ENCODE measurements at regions not wholly inside any gene's neighbourhood (a gene's known extent, or its start where the extent isn't known, plus 50 kb on each side); places are given as distances from the start of the nearest gene placed in this dataset.

DNA sequence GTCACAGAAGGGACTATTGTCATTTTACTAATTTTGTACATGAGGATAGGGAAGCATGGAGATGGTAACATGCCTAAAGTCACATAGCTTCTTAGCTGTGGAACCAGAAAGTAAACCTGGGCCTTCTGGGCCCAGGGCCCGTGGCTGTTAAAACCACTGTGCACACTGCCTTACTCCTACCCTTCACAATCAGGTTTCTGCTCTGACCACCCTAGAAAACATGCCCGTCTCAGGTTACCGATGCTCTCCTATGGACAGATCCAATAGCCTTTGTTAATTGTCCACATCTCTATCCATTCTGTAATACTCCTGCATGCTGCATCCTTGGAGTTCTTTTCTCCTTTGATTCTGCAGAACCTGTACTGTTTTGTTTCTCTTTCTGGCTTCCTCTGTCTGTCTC is 79.0 kb upstream of the TACR1 start:
- DNase-seq (ENCODE audit: low spot score), result no peak

DNA sequence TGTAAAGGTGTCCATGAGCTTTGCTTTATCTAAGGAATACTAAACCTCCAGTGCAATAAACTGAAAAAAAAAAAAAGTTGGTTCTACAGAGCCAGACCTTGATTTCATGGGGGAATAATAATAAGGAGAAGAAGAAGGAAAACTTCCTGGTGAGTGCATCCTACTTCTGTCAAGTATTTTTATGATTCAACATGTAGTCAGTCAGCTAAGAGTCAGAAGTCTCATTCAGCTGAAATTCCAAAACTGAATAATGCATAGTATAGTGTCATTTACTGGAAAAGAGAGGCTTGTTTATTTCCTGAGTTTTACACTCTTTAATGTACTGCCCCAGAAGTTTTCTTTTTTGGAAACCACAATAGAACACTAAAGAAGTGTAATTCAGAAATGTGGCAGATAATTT is 77.8 kb upstream of the TACR1 start:
- DNase-seq (ENCODE audit: low spot score), result no peak

DNA sequence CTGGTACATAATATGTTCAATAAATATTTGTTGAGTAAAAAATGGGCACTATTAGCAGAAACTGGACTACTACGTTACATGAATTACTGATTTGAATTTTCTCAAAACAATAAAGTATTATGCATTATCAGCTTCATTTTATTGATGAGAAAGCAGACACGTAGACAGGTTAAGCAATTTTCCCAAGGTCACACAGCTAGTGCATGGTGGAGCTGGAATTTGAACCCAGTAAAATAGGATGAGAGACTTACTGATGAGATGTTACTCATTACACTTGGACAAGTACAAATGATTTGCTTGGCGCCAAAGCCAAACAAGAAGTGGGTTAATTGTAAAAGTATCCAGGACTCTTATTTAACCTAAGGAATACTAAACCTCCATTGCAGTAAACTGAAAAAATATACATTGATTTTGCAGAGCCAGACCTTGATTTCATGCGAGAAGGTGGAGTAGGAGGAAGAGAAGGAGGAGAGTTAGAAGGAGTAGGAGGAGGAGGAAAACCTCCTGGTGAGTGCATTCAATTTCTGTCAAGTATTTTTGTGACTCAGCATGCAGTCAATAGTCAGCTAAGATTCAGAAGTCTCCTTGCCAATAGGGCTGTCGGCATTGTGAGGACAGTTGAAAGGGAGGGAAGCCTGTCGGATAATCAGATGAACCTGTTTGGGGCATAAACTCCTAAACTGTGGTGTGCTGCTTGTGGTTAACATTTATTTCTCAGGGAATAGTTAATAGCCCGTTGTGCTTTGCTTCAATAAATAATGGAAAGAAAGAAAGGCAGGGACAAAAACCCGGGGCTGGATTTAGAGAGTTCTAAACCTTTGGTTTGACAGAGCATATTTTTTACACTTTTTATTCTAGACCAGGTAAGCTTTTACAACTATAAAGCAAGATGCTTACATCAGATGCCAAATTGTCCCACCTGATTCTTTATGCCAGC is 77.0 kb upstream of the TACR1 start:
- DNase-seq (ENCODE audit: low spot score), result no peak

DNA sequence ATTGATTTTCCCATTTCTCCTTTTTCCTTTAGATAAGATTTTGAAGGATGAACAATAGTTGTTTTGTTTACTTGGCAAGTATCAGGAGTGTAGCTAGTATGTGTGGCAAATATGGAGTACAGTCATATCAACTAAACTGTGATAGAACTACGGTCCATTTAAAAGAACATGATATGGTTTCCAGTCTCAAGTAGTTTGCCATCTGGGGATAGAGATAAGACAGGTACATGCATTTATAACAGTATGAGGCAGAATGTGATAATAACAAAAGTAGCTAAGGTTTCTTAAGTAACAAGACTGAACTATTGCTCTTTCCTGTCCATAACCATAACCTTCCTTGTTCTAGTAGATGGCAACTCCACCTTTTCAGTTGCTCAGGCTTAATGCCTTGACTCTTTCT is 75.6 kb upstream of the TACR1 start:
- no peak for DNase-seq (ENCODE audit: low spot score)

DNA sequence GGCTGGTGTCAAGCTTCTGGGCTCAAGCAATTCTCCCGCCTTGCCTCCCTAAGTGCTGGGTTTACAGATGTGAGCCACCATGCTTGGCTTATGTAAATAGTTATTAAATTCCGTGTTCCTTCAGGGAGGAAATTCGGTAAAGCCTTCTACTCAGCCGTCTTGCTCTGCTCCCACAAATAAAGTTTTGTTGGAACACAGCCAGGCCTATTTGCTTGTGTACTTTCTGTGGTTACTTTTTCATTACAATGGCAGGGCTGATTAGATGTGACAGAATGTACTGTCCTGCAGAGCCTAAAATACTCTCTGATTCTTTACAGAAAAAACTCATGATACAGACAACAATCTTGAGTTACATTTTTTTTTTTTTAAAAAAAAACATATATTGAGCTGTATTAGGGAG is 68.8 kb upstream of the TACR1 start:
- DNase-seq (ENCODE audit: low spot score), result no peak

DNA sequence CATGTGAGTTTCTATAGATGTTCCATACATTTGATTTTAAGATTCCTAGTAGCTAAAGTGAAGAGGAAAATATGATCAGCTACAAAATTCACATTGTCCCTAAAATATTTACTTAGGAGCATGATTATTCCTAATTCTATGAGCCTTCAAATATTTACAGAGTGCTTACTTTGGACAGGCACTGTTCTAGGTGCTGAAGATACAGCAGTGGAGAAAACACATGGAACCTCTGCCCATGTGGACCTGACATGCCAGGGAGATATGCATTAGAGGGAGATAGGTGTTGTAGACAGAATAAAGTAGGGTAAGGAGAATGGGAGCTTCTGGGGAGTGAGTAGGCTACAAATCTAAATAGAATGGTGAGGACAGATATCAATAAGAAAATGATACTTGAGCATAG is 62.6 kb upstream of the TACR1 start:
- no peak for DNase-seq (ENCODE audit: low spot score)

DNA sequence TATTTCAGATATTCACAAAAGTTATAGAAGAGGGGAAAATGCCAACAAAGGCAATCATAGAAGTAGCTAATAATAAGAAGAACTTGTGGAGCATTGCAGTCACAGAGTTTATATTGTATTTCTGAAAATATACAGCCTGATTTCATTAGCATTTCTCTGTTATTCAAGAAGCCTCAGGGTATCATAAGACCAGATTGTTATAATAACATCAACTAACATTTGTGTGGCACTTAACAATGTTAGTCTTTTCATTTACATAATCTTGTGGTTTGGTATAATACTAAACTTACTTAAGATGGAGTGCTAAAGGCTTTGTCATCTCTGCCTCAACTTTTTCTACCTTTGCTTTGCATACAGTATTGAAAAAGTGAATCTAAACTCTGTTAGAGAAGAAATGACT is 61.6 kb upstream of the TACR1 start:
- DNase-seq (ENCODE audit: low spot score), result no peak

DNA sequence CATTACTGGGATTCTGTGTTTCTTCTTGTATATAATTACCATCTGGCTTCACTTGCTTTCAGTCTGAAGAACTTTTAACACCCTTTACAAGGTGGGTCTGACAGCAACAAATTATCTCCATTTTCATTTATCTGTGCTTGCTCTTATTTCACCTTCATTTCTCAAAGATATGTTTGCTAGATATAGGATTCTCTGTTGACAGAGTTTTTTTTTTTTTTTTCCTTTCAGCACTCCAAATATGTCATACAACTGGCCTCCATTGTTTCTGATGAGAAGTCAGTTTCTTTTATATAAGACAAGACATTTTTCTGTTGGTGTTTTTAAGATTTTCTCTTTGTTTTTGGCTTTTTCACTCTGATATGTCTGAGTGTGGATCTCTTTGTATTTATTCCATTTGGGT is 59.3 kb upstream of the TACR1 start:
- no peak for DNase-seq (ENCODE audit: low spot score)

DNA sequence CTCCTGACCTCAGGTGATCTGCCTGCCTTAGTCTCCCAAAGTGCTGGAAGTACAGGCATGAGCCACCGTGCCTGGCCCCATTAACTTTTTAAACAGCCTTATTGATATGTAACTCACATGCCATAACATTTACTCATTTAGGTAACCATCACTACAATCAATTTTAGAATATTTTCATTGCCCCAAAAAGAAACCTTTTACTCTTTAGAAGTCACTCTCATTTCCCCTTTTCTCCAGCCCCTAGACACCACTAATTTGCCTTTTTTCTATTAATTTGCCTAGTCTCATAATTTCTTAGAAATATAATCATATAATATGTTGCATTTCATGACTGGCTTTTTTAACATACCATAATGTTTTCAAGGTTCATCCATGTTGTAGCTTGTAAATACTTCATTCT is 57.2 kb upstream of the TACR1 start:
- no peak for DNase-seq (ENCODE audit: low spot score)

DNA sequence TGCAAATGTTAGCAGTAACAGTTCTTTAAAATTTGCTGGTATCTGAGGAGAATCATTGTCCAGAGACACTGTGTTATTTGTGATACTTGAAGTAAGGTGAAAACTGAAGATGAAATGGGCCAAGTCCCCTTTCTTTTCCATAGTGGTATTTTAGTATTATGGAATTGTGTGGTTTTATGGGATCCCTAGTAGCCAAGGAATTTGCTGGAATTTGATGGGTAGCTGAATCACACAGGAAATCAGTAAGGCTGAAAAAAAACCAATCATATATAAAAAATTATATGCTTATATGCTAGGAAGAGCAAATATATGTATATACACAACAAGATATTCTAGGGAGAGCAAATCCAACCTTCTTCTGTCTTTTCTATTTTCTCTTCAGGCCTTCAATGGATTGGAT is 54.2 kb upstream of the TACR1 start:
- no peak for DNase-seq (ENCODE audit: low spot score)

DNA sequence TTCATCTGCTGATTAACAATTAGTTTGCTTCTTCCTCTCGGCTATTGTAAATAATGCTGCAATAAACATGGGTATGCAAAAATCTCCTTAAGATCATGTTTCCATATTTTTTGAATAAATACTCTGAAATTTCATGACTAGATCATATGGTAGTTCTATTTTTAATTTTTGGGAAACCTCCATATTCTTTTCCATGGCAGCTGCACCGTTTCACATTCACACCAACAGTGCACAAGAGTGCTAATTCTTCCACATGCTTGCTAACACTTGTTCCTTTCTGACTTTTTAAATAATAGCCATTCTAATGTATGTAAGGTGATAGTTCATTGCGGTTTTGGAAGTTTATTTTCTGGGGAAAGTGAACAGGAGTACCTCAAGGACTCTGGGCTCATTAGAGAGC is 52.6 kb upstream of the TACR1 start:
- no peak for DNase-seq (ENCODE audit: low spot score)

All from cerebellar cortex (tissue), 1 donor.